ENCODE measurements at regions not wholly inside any gene's neighbourhood (a gene's known extent, or its start where the extent isn't known, plus 50 kb on each side); places are given as distances from the start of the nearest gene placed in this dataset.

GRCh38 chr6:155894758-155895157 is 439.1 kb upstream of the NOX3 start:
- no peak for DNase-seq (ENCODE audit: low read depth)
- TF ChIP-seq MYC (IDR thresholded peaks at IDR 0.05; ENCODE audit: low read depth, low read length) (no peak), MAX (IDR thresholded peaks at IDR 0.05; ENCODE audit: low read depth, low read length) (no peak), CTCF (IDR thresholded peaks at IDR 0.05; ENCODE audit: low read depth, low read length) (no peak), POLR2A (IDR thresholded peaks at IDR 0.05; ENCODE audit: extremely low read depth, insufficient read length) (no peak)
- no peak overlapping the region for H3K4me3 ChIP-seq (ENCODE audit: low read depth, low read length)

- DNase-seq (ENCODE audit: low read depth): no peak
- TF ChIP-seq CTCF (IDR thresholded peaks at IDR 0.05; ENCODE audit: low read depth, low read length) (no peak), POLR2A (IDR thresholded peaks at IDR 0.05; ENCODE audit: extremely low read depth, insufficient read length) (no peak)
- H3K4me3 ChIP-seq (ENCODE audit: low read depth, low read length): no peak overlapping the region
These were observed 438.6 kb upstream of the NOX3 start for GRCh38 chr6:155894262-155894661.

GRCh38 chr6:155890409-155890808 is 434.8 kb upstream of the NOX3 start:
- no peak overlapping the region for H3K4me3 ChIP-seq (ENCODE audit: low read depth, low read length)
- no peak for TF ChIP-seq CTCF (IDR thresholded peaks at IDR 0.05; ENCODE audit: low read depth, low read length)
- no peak for TF ChIP-seq POLR2A (IDR thresholded peaks at IDR 0.05; ENCODE audit: extremely low read depth, insufficient read length)
- no peak for TF ChIP-seq MYC (IDR thresholded peaks at IDR 0.05; ENCODE audit: low read depth, low read length)
- TF ChIP-seq MAX (IDR thresholded peaks at IDR 0.05; ENCODE audit: low read depth, low read length): no peak
- DNase-seq (ENCODE audit: low read depth): no peak

GRCh38 chr6:155889410-155889809 is 433.8 kb upstream of the NOX3 start:
- H3K4me3 ChIP-seq (ENCODE audit: low read depth, low read length): no peak overlapping the region
- no peak for DNase-seq (ENCODE audit: low read depth)
- no peak for TF ChIP-seq MYC (IDR thresholded peaks at IDR 0.05; ENCODE audit: low read depth, low read length)
- TF ChIP-seq MAX (IDR thresholded peaks at IDR 0.05; ENCODE audit: low read depth, low read length): no peak
- no peak for TF ChIP-seq CTCF (IDR thresholded peaks at IDR 0.05; ENCODE audit: low read depth, low read length)
- no peak for TF ChIP-seq POLR2A (IDR thresholded peaks at IDR 0.05; ENCODE audit: extremely low read depth, insufficient read length)

GRCh38 chr6:155887421-155887820 is 431.8 kb upstream of the NOX3 start:
- no peak overlapping the region for H3K4me3 ChIP-seq (ENCODE audit: low read depth, low read length)
- peak; percentile 9 for DNase-seq (ENCODE audit: low read depth)
- TF ChIP-seq CTCF (IDR thresholded peaks at IDR 0.05; ENCODE audit: low read depth, low read length) (no peak), MAX (IDR thresholded peaks at IDR 0.05; ENCODE audit: low read depth, low read length) (no peak), POLR2A (IDR thresholded peaks at IDR 0.05; ENCODE audit: extremely low read depth, insufficient read length) (no peak), MYC (IDR thresholded peaks at IDR 0.05; ENCODE audit: low read depth, low read length) (no peak)

GRCh38 chr6:155883741-155884140 is 428.1 kb upstream of the NOX3 start:
- no peak overlapping the region for H3K4me3 ChIP-seq (ENCODE audit: low read depth, low read length)
- TF ChIP-seq POLR2A (IDR thresholded peaks at IDR 0.05; ENCODE audit: extremely low read depth, insufficient read length) (no peak), MYC (IDR thresholded peaks at IDR 0.05; ENCODE audit: low read depth, low read length) (no peak), CTCF (IDR thresholded peaks at IDR 0.05; ENCODE audit: low read depth, low read length) (no peak), MAX (IDR thresholded peaks at IDR 0.05; ENCODE audit: low read depth, low read length) (no peak)
- no peak for DNase-seq (ENCODE audit: low read depth)
